Muscle of leg (tissue), 3 donors: ENCODE measurements at regions not wholly inside any gene's neighbourhood (a gene's known extent, or its start where the extent isn't known, plus 50 kb on each side); places are given as distances from the start of the nearest gene placed in this dataset.

Experiments used
- DNase-seq: peaks from one replicate; pipeline ENCODE4 v3.0.0; 2013
- H3K27ac ChIP-seq: one replicate; pipeline ENCODE4 v1.5.1; 2013; ENCODE audit warnings: mild to moderate bottlenecking, low read length, control low read depth
- H3K27me3 ChIP-seq: one replicate; pipeline ENCODE4 v1.6.1; 2013; ENCODE audit warnings: low read length; ENCODE audit not compliant: control insufficient read depth, insufficient read depth
- H3K36me3 ChIP-seq: one replicate; pipeline ENCODE4 v1.6.1; 2013; ENCODE audit warnings: low read length; ENCODE audit not compliant: control insufficient read depth, insufficient read depth
- H3K4me1 ChIP-seq: one replicate; pipeline ENCODE4 v1.6.1; 2013; ENCODE audit warnings: low read length; ENCODE audit not compliant: control insufficient read depth, insufficient read depth
- H3K4me3 ChIP-seq: one replicate; pipeline ENCODE4 v1.5.1; 2013; ENCODE audit warnings: low read length, control low read depth
- H3K9me3 ChIP-seq: replicated peaks from 2 replicates; pipeline ENCODE4 v1.6.1; 2013; ENCODE audit warnings: low read depth, low read length; ENCODE audit not compliant: control insufficient read depth
- WGBS: methylation state at CpG from one replicate; pipeline ENCODE4 v1.1.5; 2013; ENCODE audit warnings: missing lambda C conversion rate; ENCODE audit not compliant: insufficient coverage; 5-methylcytosine and 5-hydroxymethylcytosine counted together

DNA sequence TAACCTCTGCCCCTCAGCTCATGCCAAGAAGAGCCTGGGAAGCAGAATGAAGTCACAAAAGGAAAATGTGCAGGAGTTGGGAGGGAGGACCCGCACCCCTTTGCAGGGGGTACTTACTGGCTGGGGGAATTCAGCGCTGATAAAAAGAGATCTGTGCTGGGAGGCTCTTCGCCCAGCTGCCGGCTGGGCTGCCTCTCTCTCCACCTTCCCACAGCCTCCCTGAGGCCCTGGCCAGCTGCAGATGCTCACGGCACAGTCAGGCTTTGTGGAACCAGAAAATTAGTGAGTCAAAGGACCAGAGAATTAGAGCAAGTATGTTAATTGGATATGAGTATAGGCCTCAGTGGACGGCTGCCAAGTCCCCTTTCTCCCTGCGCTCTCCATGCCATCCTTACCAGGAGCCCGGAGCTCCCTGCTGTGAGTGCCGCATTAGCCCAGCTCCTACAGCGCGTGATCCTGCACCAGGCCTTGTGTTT is 181.7 kb upstream of the SH3BP4 start:
- Histone ChIP-seq H3K27me3 (no peaks in the 10 kb centered on the region), H3K4me1 (peaks cover 25% of the 10 kb centered on the region), H3K27ac (no peak overlapping the region), H3K36me3 (no peaks in the 10 kb centered on the region), H3K9me3 (no peaks in the 10 kb centered on the region), H3K4me3 (no peak overlapping the region)
- WGBS = 92% methylated on average over 5 of the region's 11 CpGs
- DNase-seq = peak; percentile 31

- H3K36me3 ChIP-seq = no peaks in the 10 kb centered on the region
- H3K4me3 ChIP-seq = no peak overlapping the region
- no peak overlapping the region for H3K27ac ChIP-seq
Measured at GRCh38 chr2:234768608-234769196, 183.1 kb upstream of the SH3BP4 start.

DNA sequence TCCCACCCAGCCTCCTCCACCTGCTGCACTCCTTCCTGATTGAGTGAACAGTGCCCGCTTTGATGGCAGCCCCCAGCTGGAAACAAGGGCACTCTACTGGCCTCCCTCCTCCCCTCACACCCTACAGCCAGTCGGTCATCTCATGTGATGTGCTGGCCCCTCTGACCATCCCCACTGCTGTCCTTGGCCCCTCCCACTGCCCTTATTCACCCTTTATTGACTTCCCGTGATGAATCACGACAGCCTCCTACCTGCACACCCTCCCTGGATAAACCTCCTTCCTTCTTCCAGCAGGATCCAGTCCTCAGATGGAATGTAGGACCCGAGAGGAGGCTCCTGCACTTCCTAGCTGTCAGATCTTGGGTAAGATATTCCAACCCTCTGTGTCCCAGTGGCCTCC is 186.5 kb upstream of the SH3BP4 start:
- WGBS = 51% methylated on average over 4 of the region's 5 CpGs
- Histone ChIP-seq H3K4me1 (peaks cover 6% of the 10 kb centered on the region), H3K36me3 (no peaks in the 10 kb centered on the region), H3K27ac (no peak overlapping the region), H3K9me3 (peaks cover 3% of the 10 kb centered on the region), H3K4me3 (no peak overlapping the region), H3K27me3 (no peaks in the 10 kb centered on the region)
- no peak for DNase-seq

More at GRCh38 chr2:234768608-234769196, 183.1 kb upstream of the SH3BP4 start:
- Histone ChIP-seq H3K9me3 (no peaks in the 10 kb centered on the region), H3K27me3 (no peaks in the 10 kb centered on the region), H3K4me1 (peaks cover 21% of the 10 kb centered on the region)
- 89% methylated on average over 6 of the region's 9 CpGs for WGBS
- no peak for DNase-seq

- Histone ChIP-seq H3K27ac (no peak overlapping the region), H3K4me3 (no peak overlapping the region), H3K4me1 (no peaks in the 10 kb centered on the region), H3K36me3 (no peaks in the 10 kb centered on the region), H3K27me3 (no peaks in the 10 kb centered on the region), H3K9me3 (peaks cover 3% of the 10 kb centered on the region)
- DNase-seq = no peak
- 60% methylated on average over 1 of the region's 3 CpGs for WGBS
Measured at GRCh38 chr2:234764372-234764771, 187.4 kb upstream of the SH3BP4 start.

DNA sequence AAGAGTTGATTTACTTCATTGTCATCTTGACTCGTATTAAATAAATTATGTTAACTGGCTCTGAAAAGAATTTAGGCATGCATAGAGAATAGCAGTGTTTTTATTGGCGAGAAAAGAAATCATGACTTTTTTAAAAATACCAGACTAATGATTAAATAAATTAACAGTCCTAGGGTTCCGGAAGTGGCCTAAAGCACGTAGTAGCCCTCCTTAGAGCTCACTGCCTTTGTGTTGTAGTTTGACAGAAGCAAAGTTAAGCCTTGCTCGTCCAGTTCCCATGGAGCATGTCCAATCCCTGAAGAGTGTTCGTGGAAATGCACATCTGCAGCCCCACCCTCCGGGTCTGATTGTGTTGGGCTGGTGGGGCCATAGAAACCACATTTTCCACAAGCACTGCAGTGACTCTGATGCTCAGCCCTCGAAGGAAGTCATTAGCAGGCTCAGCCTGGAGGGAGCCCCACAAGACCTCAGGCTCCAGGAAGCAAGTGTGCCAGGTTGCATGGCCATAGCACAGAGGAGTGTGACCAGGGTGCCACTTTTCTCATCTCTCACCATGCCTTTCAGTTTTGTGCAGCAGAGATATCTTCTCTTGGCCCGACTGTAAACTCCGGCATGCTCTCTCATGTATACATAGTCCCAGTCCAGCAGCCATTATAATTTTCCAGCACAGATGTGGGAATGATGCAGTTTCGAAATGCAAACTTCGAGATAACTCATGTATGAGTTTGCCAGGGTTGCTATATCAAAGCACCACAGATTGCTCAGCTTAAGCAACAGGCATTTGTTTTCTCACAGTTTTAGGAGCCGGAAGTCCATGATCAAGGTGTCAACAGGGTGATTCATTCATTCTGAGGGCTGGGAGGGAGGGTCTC is 188.6 kb upstream of the SH3BP4 start:
- peak; percentile 90 for DNase-seq
- WGBS = 44% methylated on average over 6 of the region's 13 CpGs
- Histone ChIP-seq H3K9me3 (peaks cover 3% of the 10 kb centered on the region), H3K4me1 (no peaks in the 10 kb centered on the region), H3K4me3 (no peak overlapping the region), H3K27me3 (no peaks in the 10 kb centered on the region), H3K27ac (no peak overlapping the region), H3K36me3 (no peaks in the 10 kb centered on the region)

GRCh38 chr2:234761910-234762309 is 189.9 kb upstream of the SH3BP4 start:
- Histone ChIP-seq H3K4me3 (no peak overlapping the region), H3K36me3 (no peaks in the 10 kb centered on the region), H3K27me3 (no peaks in the 10 kb centered on the region), H3K27ac (no peak overlapping the region), H3K4me1 (no peaks in the 10 kb centered on the region), H3K9me3 (peaks cover 3% of the 10 kb centered on the region)
- DNase-seq = no peak
- WGBS = no CpG with 5 or more reads among the region's 4 CpGs

- 79% methylated on average over 5 of the region's 8 CpGs for WGBS
- DNase-seq = no peak
- H3K9me3 ChIP-seq = no peaks in the 10 kb centered on the region
- H3K36me3 ChIP-seq = no peaks in the 10 kb centered on the region
- no peak overlapping the region for H3K27ac ChIP-seq
- H3K27me3 ChIP-seq = no peaks in the 10 kb centered on the region
- H3K4me1 ChIP-seq = no peaks in the 10 kb centered on the region
- H3K4me3 ChIP-seq = no peak overlapping the region
Measured at GRCh38 chr2:234754126-234754525, 197.7 kb upstream of the SH3BP4 start.

GRCh38 chr2:234753701-234754100 is 198.1 kb upstream of the SH3BP4 start:
- no peak for DNase-seq
- no peaks in the 10 kb centered on the region for H3K4me1 ChIP-seq
- no peak overlapping the region for H3K27ac ChIP-seq
- no CpG with 5 or more reads among the region's 4 CpGs for WGBS
- no peaks in the 10 kb centered on the region for H3K36me3 ChIP-seq
- no peaks in the 10 kb centered on the region for H3K9me3 ChIP-seq
- H3K27me3 ChIP-seq = no peaks in the 10 kb centered on the region
- H3K4me3 ChIP-seq = no peak overlapping the region

- no CpG with 5 or more reads among the region's 3 CpGs for WGBS
- H3K4me1 ChIP-seq = no peaks in the 10 kb centered on the region
- H3K27ac ChIP-seq = no peak overlapping the region
- H3K9me3 ChIP-seq = no peaks in the 10 kb centered on the region
- H3K36me3 ChIP-seq = no peaks in the 10 kb centered on the region
- H3K4me3 ChIP-seq = no peak overlapping the region
- H3K27me3 ChIP-seq = no peaks in the 10 kb centered on the region
- peak; percentile 13 for DNase-seq
Measured at GRCh38 chr2:234752966-234753365, 198.9 kb upstream of the SH3BP4 start.

DNA sequence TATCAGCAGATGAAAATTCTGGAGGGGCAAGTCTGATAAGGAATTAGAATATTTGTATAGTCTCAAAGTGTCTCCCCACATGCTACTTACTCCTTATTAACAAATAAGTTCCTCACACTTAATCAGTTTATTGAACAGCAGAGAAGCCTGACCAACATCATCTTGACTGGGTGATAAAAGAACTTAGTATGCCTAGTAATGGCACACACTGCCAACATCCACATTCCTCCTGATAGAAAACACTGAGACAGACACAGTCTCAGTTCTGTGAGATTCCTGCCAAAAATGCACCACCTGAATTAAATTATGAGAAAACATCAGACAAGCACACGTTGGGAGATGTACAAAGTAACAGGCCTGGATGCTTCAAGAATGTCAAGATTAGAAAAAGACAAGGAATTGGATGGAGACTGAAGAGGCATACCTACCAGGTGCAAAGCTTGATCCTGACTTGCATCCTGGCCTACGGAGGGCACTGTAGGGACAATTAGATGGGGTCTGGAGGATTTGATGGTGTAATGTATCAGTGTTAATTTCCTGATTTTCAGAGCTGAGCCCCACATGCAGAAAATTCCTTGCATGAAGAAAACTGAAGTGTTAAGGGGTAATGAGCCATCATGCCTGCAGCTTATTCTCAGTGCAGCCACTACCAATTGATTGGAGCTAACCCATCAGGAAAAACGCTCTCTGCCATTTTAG is 200.4 kb upstream of the SH3BP4 start:
- DNase-seq = no peak
- Histone ChIP-seq H3K36me3 (no peaks in the 10 kb centered on the region), H3K4me3 (no peak overlapping the region), H3K27ac (no peak overlapping the region), H3K9me3 (no peaks in the 10 kb centered on the region), H3K27me3 (no peaks in the 10 kb centered on the region), H3K4me1 (no peaks in the 10 kb centered on the region)
- WGBS = 34% methylated on average over 2 of the region's 3 CpGs
